ENCODE measurements at regions not wholly inside any gene's neighbourhood (a gene's known extent, or its start where the extent isn't known, plus 50 kb on each side); places are given as distances from the start of the nearest gene placed in this dataset.
"Not testable (repeated sequence)": the region's sequence is repeated elsewhere in the genome, so short reads cannot be mapped to it uniquely, and the experiment has no call there.

DNA sequence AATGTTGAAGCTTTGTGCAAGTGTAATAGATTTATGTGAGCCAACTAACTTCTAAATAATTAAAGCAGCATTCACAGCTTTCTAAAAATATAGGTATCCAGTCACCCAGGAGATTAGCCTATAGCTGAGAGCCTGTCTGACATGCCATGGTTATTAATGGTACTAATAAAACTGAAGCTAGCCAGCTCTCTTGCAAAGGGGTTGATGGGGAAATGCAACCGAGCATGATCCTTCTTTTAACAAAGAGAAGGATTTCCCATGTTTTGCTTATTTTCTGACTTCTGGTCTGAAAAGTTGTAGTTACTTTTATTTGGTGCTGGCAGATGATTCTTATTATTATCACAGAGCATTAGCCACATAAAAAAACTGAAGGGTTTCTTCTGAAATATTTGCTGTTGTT is 488.7 kb upstream of the CYLC2 start:
- intact Hi-C loops (cut with DNase I), result no loop called here
- H3K4me1 ChIP-seq, result no peaks in the 10 kb centered on the region
- no peaks in the 10 kb centered on the region for H3K36me3 ChIP-seq
- no peaks in the 10 kb centered on the region for H3K27me3 ChIP-seq
- no peaks in the 10 kb centered on the region for H3K9me3 ChIP-seq
- no peak for ATAC-seq
- TF ChIP-seq, protein P1, sequence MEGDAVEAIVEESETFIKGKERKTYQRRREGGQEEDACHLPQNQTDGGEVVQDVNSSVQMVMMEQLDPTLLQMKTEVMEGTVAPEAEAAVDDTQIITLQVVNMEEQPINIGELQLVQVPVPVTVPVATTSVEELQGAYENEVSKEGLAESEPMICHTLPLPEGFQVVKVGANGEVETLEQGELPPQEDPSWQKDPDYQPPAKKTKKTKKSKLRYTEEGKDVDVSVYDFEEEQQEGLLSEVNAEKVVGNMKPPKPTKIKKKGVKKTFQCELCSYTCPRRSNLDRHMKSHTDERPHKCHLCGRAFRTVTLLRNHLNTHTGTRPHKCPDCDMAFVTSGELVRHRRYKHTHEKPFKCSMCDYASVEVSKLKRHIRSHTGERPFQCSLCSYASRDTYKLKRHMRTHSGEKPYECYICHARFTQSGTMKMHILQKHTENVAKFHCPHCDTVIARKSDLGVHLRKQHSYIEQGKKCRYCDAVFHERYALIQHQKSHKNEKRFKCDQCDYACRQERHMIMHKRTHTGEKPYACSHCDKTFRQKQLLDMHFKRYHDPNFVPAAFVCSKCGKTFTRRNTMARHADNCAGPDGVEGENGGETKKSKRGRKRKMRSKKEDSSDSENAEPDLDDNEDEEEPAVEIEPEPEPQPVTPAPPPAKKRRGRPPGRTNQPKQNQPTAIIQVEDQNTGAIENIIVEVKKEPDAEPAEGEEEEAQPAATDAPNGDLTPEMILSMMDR (IDR thresholded peaks at IDR 0.05), result no peak
- no peak overlapping the region for H3K4me3 ChIP-seq
- no peak for DNase-seq
- H3K27ac ChIP-seq, result no peak overlapping the region

DNA sequence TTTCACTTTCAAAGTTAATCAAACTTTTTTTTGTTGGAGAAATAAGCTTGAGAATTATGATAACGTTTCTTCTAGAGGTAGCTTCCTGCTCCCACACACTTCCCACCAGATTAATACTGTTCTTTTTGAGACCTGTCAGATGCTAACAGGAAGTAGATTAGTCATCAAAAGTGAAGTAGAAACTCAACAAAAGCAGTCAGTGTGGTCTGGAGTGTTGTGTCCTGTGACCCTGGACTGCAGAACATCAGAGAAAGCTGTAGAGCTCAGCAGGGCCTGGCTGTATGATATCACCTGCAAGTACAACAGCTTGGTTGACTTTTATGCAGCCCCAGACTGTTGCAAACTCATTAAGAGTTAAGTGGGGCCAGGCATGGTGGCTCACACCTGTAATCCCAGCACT is 495.7 kb upstream of the CYLC2 start:
- Histone ChIP-seq H3K4me1 (no peaks in the 10 kb centered on the region), H3K9me3 (no peaks in the 10 kb centered on the region), H3K27ac (no peak overlapping the region), H3K4me3 (no peak overlapping the region), H3K36me3 (no peaks in the 10 kb centered on the region), H3K27me3 (no peaks in the 10 kb centered on the region)
- ATAC-seq (no peak), DNase-seq (no peak)
- TF ChIP-seq, protein P1 (IDR thresholded peaks at IDR 0.05), result no peak
- intact Hi-C loops (cut with DNase I), result no loop called here

DNA sequence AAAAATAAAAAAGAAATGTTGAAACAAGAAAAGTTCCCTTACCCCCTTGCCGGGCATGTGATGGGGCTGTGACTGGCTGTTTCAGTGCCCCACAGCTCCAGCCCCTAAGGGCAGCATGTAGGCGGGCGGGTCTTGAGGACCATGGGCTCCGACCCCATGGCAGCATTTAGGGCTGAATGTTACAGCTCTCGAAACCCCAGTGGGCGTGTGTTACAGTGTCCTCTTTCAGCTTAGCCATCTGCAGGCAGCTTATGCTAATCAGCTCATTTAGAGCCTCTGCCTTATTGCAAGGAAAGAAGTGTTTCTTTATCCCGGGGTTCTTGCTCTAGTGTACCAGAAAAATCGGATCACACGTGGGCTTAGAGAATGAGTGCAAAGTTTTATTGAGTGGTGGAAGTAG is 497.4 kb upstream of the CYLC2 start:
- no peak for ATAC-seq
- Histone ChIP-seq H3K36me3 (no peaks in the 10 kb centered on the region), H3K4me3 (no peak overlapping the region), H3K27me3 (no peaks in the 10 kb centered on the region), H3K4me1 (no peaks in the 10 kb centered on the region), H3K27ac (no peak overlapping the region), H3K9me3 (no peaks in the 10 kb centered on the region)
- TF ChIP-seq, protein P1 (IDR thresholded peaks at IDR 0.05), result no peak
- DNase-seq, result no peak
- intact Hi-C loops (cut with DNase I), result no loop called here

DNA sequence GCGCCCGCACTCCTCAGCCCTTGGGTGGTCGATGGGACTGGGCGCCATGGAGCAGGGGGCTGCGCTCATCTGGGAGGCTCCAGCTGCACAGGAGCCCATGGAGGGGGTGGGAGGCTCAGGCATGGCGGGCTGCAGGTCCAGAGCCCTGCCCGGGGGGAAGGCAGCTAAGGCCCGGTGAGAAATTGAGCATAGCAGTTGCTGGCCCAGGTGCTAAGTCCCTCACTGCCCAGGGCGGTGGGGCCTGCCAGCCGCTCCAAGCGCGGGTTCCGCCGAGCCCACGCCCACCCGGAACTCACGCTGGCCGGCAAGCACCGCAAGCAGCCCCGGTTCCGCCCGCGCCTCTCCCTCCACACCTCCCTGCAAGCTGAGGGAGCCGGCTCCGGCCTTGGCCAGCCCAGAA is 508.2 kb upstream of the CYLC2 start:
- H3K27ac ChIP-seq; intact Hi-C loops (cut with DNase I); H3K36me3 ChIP-seq; H3K9me3 ChIP-seq; DNase-seq; H3K27me3 ChIP-seq; ATAC-seq; H3K4me3 ChIP-seq; H3K4me1 ChIP-seq: not testable (repeated sequence)

DNA sequence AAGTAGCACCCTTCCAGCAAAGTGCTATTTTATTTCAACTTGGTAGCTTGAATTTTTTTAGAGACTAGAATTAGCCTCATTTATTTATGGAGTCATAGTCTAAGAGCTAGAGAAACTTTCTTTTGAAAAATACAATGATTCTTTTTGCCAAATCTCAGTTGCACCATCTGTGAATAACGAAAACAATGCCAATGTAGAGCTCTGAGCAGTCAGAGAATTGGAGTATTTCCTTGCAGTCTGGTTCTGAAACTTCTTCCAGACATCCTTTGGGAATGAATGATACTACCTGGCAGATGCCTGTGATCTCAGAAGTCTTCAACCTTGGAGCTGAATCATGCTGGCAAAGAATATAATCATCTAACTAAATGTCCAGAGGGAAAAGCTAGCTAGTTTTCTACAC is 511.5 kb upstream of the CYLC2 start:
- Histone ChIP-seq H3K4me3 (no peak overlapping the region), H3K27me3 (no peaks in the 10 kb centered on the region), H3K36me3 (no peaks in the 10 kb centered on the region), H3K27ac (no peak overlapping the region), H3K4me1 (no peaks in the 10 kb centered on the region), H3K9me3 (no peaks in the 10 kb centered on the region)
- DNase-seq, result no peak
- TF ChIP-seq, protein P1 (IDR thresholded peaks at IDR 0.05), result no peak
- intact Hi-C loops (cut with DNase I), result no loop called here
- no peak for ATAC-seq

DNA sequence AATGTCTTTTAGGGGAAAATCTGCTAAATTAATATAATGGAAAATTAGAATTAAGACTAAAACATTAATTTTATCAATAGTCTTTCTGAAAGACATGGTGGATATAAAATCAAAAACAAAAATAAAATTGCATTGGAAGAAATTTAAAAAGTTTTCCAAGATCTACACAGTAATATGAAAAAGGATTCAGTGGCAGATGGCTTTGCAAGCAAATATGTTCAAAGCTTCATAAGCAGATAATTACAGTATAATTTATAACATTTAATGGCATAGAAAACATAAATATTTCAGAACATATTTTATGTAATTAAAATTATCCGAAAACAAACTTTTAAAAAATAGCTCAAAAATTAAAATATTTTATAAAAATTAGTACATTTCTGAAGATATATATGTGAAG is 512.4 kb upstream of the CYLC2 start:
- ATAC-seq (no peak), DNase-seq (no peak)
- Histone ChIP-seq H3K36me3 (no peaks in the 10 kb centered on the region), H3K4me1 (no peaks in the 10 kb centered on the region), H3K27me3 (no peaks in the 10 kb centered on the region), H3K9me3 (no peaks in the 10 kb centered on the region), H3K4me3 (no peak overlapping the region), H3K27ac (no peak overlapping the region)
- intact Hi-C loops (cut with DNase I), result no loop called here
- TF ChIP-seq, protein P1 (IDR thresholded peaks at IDR 0.05), result no peak

Measured in upper lobe of right lung (tissue), 1 donor.